ENCODE measurements at regions not wholly inside any gene's neighbourhood (a gene's known extent, or its start where the extent isn't known, plus 50 kb on each side); places are given as distances from the start of the nearest gene placed in this dataset.
"Not testable (repeated sequence)": the region's sequence is repeated elsewhere in the genome, so short reads cannot be mapped to it uniquely, and the experiment has no call there.

DNA sequence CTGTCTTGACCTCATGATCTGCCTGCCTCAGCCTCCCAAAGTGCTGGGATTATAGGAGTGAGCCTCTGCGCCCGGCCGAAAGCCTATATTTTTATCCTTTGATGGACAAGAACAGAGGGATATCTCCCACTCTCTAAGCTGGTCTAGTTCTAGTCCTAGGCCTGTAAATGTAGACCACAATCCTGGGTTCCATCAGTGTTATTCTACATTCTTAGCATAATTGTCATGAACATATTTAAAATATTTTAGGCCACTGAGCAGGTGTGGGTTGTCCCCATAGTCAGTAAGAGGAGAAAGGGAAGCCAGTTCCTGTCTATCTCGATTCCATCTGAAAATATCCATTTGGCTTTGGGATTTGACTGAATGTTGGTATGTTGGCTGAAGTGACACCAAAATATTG is 118.1 kb downstream of the EBLN2 start:
- TF ChIP-seq POLR2A (IDR thresholded peaks at IDR 0.05) = no peak
- DNase-seq (no peak), ATAC-seq (no peak)
- H3K36me3 ChIP-seq = no peaks in the 10 kb centered on the region
- intact Hi-C loops (cut with DNase I) = no loop called here
- no peaks in the 10 kb centered on the region for H3K27me3 ChIP-seq
- no peaks in the 10 kb centered on the region for H3K4me1 ChIP-seq
- H3K27ac ChIP-seq = no peak overlapping the region
- WGBS, 4 donors = 90 to 97% (median 92%) methylated on average over 4 of the region's 4 CpGs
- no peak overlapping the region for H3K4me3 ChIP-seq
- H3K9me3 ChIP-seq = peaks cover 0 to 4% (median 0%) of the 10 kb centered on the region in 12 donors

DNA sequence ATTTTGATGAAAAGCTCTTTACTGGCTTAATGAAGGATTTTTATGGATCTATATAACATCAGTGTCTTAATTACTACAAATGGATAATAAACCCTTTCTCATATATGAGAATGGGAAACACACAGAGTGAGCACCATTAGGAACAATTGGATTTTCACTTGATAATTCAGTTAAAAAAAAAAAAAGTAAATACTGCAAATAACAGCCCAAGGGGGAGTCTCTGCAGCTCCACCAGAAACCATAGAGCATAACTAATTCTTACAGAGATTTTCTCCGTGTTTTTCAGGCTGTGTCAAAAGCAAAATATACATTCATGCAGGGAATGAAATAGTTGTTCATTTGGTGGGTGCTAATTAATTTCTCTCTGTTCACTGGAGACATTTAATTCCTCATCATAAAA is 125.3 kb downstream of the EBLN2 start:
- 78 to 94% (median 91%) methylated on average over 1 of the region's 1 CpG for WGBS, 4 donors
- DNase-seq (no peak), ATAC-seq (no peak)
- H3K4me3 ChIP-seq = no peak overlapping the region
- H3K27me3 ChIP-seq = no peaks in the 10 kb centered on the region
- H3K9me3 ChIP-seq = peaks cover 0 to 4% (median 0%) of the 10 kb centered on the region in 12 donors
- intact Hi-C loops (cut with DNase I) = no loop called here
- H3K36me3 ChIP-seq = no peaks in the 10 kb centered on the region
- no peaks in the 10 kb centered on the region for H3K4me1 ChIP-seq
- H3K27ac ChIP-seq = no peak overlapping the region
- TF ChIP-seq POLR2A (IDR thresholded peaks at IDR 0.05) = no peak
- TF ChIP-seq, protein P1, sequence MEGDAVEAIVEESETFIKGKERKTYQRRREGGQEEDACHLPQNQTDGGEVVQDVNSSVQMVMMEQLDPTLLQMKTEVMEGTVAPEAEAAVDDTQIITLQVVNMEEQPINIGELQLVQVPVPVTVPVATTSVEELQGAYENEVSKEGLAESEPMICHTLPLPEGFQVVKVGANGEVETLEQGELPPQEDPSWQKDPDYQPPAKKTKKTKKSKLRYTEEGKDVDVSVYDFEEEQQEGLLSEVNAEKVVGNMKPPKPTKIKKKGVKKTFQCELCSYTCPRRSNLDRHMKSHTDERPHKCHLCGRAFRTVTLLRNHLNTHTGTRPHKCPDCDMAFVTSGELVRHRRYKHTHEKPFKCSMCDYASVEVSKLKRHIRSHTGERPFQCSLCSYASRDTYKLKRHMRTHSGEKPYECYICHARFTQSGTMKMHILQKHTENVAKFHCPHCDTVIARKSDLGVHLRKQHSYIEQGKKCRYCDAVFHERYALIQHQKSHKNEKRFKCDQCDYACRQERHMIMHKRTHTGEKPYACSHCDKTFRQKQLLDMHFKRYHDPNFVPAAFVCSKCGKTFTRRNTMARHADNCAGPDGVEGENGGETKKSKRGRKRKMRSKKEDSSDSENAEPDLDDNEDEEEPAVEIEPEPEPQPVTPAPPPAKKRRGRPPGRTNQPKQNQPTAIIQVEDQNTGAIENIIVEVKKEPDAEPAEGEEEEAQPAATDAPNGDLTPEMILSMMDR (IDR thresholded peaks at IDR 0.05) = no peak

GRCh38 chr3:73187328-73187727 is 125.9 kb downstream of the EBLN2 start:
- H3K36me3 ChIP-seq = no peaks in the 10 kb centered on the region
- H3K9me3 ChIP-seq = peaks cover 0 to 4% (median 0%) of the 10 kb centered on the region in 12 donors
- H3K27ac ChIP-seq = no peak overlapping the region
- H3K4me1 ChIP-seq = no peaks in the 10 kb centered on the region
- intact Hi-C loops (cut with DNase I) = no loop called here
- ATAC-seq = no peak
- DNase-seq = no peak
- 55 to 63% (median 58%) methylated on average over 5 of the region's 5 CpGs for WGBS, 4 donors
- no peaks in the 10 kb centered on the region for H3K27me3 ChIP-seq
- no peak for TF ChIP-seq POLR2A (IDR thresholded peaks at IDR 0.05)
- TF ChIP-seq, protein P1 (IDR thresholded peaks at IDR 0.05) = no peak
- H3K4me3 ChIP-seq = no peak overlapping the region

- TF ChIP-seq, protein P1 (IDR thresholded peaks at IDR 0.05) = no peak
- TF ChIP-seq POLR2A (IDR thresholded peaks at IDR 0.05) = no peak
- ATAC-seq = no peak
- Histone ChIP-seq H3K4me1 (no peaks in the 10 kb centered on the region), H3K4me3 (no peak overlapping the region), H3K36me3 (no peaks in the 10 kb centered on the region), H3K9me3 (peaks cover 0 to 4% (median 0%) of the 10 kb centered on the region in 12 donors), H3K27me3 (no peaks in the 10 kb centered on the region), H3K27ac (no peak overlapping the region)
- intact Hi-C loops (cut with DNase I) = no loop called here
- DNase-seq = no peak
Measured at GRCh38 chr3:73188707-73189106, 127.2 kb downstream of the EBLN2 start.

DNA sequence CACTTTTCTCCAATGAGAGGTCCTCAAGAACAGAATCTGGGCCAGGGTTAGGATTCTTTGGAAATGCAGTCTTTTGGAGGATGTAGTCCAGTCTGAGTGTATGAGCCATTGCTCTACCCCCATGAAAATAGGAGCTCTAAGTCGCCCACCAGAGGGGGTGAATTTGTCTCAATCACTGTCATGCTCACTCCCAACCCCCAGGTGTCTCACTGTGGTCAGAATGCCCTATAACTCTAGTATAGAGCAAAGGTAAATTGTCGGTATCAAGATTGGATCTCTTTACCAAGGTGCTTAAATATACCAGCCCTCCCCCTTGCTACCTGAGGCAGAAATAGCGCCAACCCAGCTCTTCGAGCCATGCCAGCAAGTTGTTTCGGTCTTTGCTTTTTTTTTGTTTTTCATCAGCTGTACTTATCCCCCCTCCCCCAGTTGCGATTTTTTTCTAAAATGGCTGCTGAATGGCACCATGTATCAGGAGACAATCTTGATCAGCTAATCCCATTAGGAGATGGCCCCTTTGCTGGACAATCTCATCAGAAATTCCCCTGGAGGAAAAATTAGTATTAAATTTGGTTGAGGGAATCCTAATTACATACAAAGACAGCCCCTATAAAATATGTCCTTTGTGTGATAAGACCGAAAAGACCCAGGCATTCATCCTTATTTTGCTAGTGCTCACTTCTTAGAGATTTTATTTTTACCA is 130.7 kb downstream of the EBLN2 start:
- Histone ChIP-seq H3K27me3 (no peaks in the 10 kb centered on the region), H3K4me3 (no peak overlapping the region), H3K36me3 (no peaks in the 10 kb centered on the region), H3K27ac (no peak overlapping the region), H3K9me3 (peaks cover 0 to 7% (median 0%) of the 10 kb centered on the region in 12 donors), H3K4me1 (no peaks in the 10 kb centered on the region)
- ATAC-seq = no peak
- intact Hi-C loops (cut with DNase I) = no loop called here
- TF ChIP-seq, protein P1 (IDR thresholded peaks at IDR 0.05) = peak in 3 of 12 donors; percentile 5 to 8 (median 6)
- no peak for TF ChIP-seq POLR2A (IDR thresholded peaks at IDR 0.05)
- WGBS, 4 donors = 71 to 81% (median 77%) methylated on average over 7 of the region's 7 CpGs
- no peak for DNase-seq

DNA sequence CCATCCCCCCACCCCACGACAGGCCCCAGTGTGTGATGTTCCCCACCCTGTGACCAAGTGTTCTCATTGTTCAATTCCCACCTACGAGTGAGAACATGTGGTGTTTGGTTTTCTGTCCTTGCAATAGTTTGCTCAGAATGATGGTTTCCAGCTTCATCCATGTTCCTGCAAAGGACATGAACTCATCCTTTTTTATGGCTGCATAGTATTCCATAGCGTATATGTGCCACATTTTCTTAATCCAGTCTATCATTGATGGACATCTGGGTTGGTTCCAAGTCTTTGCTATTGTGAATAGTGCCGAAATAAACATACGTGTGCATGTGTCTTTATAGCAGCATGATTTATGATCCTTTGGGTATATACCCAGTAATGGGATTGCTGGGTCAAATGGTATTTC is 132.5 kb downstream of the EBLN2 start:
- H3K4me3 ChIP-seq; DNase-seq; H3K27me3 ChIP-seq; H3K27ac ChIP-seq; intact Hi-C loops (cut with DNase I); ATAC-seq; H3K36me3 ChIP-seq; H3K9me3 ChIP-seq; H3K4me1 ChIP-seq: not testable (repeated sequence)
- 85 to 95% (median 90%) methylated on average over 5 of the region's 5 CpGs for WGBS, 4 donors

All from heart left ventricle (tissue), 16 donors.